ENCODE measurements at regions not wholly inside any gene's neighbourhood (a gene's known extent, or its start where the extent isn't known, plus 50 kb on each side); places are given as distances from the start of the nearest gene placed in this dataset.
A peak's percentile ranks its signal among the peaks of the same experiment; 100 is the strongest.

GRCh38 chr2:144668493-144669110 lies 148.7 kb upstream of the ZEB2 start:
- Histone ChIP-seq H3K36me3 (no peaks in the 10 kb centered on the region), H3K27me3 (no peaks in the 10 kb centered on the region), H3K4me1 (ENCODE audit: control insufficient read depth in 1 of 2, insufficient read depth in 1 of 2, low read depth in 1 of 2, low read length in 1 of 2) (peaks cover 40 to 47% of the 10 kb centered on the region in 2 experiments), H3K9me3 (no peaks in the 10 kb centered on the region), H3K4me3 (ENCODE audit: low read depth in 1 of 2, low read length in 1 of 2) (no peak overlapping the region), H3K27ac (no peak overlapping the region)
- TF ChIP-seq, protein P1, sequence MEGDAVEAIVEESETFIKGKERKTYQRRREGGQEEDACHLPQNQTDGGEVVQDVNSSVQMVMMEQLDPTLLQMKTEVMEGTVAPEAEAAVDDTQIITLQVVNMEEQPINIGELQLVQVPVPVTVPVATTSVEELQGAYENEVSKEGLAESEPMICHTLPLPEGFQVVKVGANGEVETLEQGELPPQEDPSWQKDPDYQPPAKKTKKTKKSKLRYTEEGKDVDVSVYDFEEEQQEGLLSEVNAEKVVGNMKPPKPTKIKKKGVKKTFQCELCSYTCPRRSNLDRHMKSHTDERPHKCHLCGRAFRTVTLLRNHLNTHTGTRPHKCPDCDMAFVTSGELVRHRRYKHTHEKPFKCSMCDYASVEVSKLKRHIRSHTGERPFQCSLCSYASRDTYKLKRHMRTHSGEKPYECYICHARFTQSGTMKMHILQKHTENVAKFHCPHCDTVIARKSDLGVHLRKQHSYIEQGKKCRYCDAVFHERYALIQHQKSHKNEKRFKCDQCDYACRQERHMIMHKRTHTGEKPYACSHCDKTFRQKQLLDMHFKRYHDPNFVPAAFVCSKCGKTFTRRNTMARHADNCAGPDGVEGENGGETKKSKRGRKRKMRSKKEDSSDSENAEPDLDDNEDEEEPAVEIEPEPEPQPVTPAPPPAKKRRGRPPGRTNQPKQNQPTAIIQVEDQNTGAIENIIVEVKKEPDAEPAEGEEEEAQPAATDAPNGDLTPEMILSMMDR (IDR thresholded peaks at IDR 0.05): no peak

DNA sequence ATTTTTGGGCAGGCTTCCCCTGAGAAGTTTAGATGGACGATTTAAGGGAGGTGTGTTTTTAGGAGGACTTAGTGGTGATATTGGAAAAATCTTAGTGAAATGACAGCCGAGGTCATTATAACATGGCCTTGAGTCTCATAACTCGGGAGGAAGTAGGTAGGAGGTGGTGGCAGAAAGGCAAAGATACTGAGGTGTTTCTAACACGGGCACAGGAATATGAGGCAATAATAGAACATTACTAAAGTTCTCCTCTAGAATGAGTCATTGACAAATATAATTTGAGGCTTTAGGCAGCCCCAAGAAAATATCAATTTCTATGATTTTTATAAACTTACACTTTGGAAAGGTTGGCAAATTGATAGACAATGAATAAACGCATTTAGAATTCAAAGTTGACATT lies 146.1 kb upstream of the ZEB2 start:
- H3K36me3 ChIP-seq: no peaks in the 10 kb centered on the region
- TF ChIP-seq, protein P1 (IDR thresholded peaks at IDR 0.05): no peak
- no peaks in the 10 kb centered on the region for H3K27me3 ChIP-seq
- no peak overlapping the region for H3K4me3 ChIP-seq (ENCODE audit: low read depth in 1 of 2, low read length in 1 of 2)
- H3K27ac ChIP-seq: peak overlapping the region; percentile 75
- peaks cover 42 to 51% of the 10 kb centered on the region in 2 experiments for H3K4me1 ChIP-seq (ENCODE audit: control insufficient read depth in 1 of 2, insufficient read depth in 1 of 2, low read depth in 1 of 2, low read length in 1 of 2)
- no peaks in the 10 kb centered on the region for H3K9me3 ChIP-seq

GRCh38 chr2:144663207-144663606 lies 143.3 kb upstream of the ZEB2 start:
- H3K4me3 ChIP-seq (ENCODE audit: low read depth in 1 of 2, low read length in 1 of 2): peak overlapping the region in 1 of 2 experiments; percentile 16
- H3K9me3 ChIP-seq: no peaks in the 10 kb centered on the region
- peak overlapping the region; percentile 68 for H3K27ac ChIP-seq
- no peaks in the 10 kb centered on the region for H3K36me3 ChIP-seq
- H3K4me1 ChIP-seq (ENCODE audit: control insufficient read depth in 1 of 2, insufficient read depth in 1 of 2, low read depth in 1 of 2, low read length in 1 of 2): peaks cover 53 to 58% of the 10 kb centered on the region in 2 experiments
- no peaks in the 10 kb centered on the region for H3K27me3 ChIP-seq
- TF ChIP-seq, protein P1 (IDR thresholded peaks at IDR 0.05): no peak

- H3K27me3 ChIP-seq: no peaks in the 10 kb centered on the region
- TF ChIP-seq, protein P1 (IDR thresholded peaks at IDR 0.05): peak; percentile 11
- H3K4me3 ChIP-seq (ENCODE audit: low read depth in 1 of 2, low read length in 1 of 2): no peak overlapping the region
- no peaks in the 10 kb centered on the region for H3K36me3 ChIP-seq
- H3K9me3 ChIP-seq: no peaks in the 10 kb centered on the region
- H3K27ac ChIP-seq: peak overlapping the region; percentile 83
- peaks cover 41 to 45% of the 10 kb centered on the region in 2 experiments for H3K4me1 ChIP-seq (ENCODE audit: control insufficient read depth in 1 of 2, insufficient read depth in 1 of 2, low read depth in 1 of 2, low read length in 1 of 2)
These were observed 140.8 kb upstream of the ZEB2 start for GRCh38 chr2:144660518-144661316.

DNA sequence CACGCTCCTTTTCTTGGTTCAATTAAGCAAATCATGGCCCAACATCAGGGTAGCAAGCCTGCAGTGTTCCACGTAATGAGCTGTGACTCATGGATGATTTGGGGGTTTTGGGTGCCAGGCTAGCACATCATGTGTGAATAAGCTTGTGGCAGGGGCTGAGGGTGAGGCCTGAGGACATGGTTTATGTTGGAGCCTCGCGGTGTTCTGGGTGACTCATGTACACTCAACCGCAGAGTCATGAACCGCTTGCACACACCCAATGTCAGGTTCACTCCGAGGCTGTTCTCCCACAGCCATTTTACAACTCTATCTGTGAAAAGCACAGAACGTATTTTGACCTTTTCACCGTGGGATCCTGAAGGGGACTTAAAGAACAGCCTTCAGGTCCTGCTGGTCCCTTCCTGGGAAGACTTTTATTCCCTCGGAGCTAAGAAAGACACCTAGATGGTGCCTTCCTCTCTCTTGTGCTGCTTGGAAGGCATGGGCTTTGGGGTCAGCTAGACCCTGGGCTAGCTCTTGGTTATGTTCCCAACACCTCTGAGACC lies 139.9 kb upstream of the ZEB2 start:
- H3K9me3 ChIP-seq: no peaks in the 10 kb centered on the region
- H3K4me1 ChIP-seq (ENCODE audit: control insufficient read depth in 1 of 2, insufficient read depth in 1 of 2, low read depth in 1 of 2, low read length in 1 of 2): peaks cover 33 to 37% of the 10 kb centered on the region in 2 experiments
- TF ChIP-seq, protein P1 (IDR thresholded peaks at IDR 0.05): no peak
- no peak overlapping the region for H3K4me3 ChIP-seq (ENCODE audit: low read depth in 1 of 2, low read length in 1 of 2)
- H3K27ac ChIP-seq: peak overlapping the region; percentile 83
- H3K27me3 ChIP-seq: no peaks in the 10 kb centered on the region
- no peaks in the 10 kb centered on the region for H3K36me3 ChIP-seq

All from neutrophil (primary cell).